HG02759 (cell line): ENCODE measurements at regions not wholly inside any gene's neighbourhood (a gene's known extent, or its start where the extent isn't known, plus 50 kb on each side); places are given as distances from the start of the nearest gene placed in this dataset.
"Not testable (repeated sequence)": the region's sequence is repeated elsewhere in the genome, so short reads cannot be mapped to it uniquely, and the experiment has no call there.

Experiments used
- ATAC-seq: cut with Tn5 transposase; IDR thresholded peaks from one replicate; pipeline ENCODE4 v1.9.1; 2021; ENCODE audit warnings: mild to moderate bottlenecking, moderate library complexity; ENCODE audit not compliant: unreplicated experiment

DNA sequence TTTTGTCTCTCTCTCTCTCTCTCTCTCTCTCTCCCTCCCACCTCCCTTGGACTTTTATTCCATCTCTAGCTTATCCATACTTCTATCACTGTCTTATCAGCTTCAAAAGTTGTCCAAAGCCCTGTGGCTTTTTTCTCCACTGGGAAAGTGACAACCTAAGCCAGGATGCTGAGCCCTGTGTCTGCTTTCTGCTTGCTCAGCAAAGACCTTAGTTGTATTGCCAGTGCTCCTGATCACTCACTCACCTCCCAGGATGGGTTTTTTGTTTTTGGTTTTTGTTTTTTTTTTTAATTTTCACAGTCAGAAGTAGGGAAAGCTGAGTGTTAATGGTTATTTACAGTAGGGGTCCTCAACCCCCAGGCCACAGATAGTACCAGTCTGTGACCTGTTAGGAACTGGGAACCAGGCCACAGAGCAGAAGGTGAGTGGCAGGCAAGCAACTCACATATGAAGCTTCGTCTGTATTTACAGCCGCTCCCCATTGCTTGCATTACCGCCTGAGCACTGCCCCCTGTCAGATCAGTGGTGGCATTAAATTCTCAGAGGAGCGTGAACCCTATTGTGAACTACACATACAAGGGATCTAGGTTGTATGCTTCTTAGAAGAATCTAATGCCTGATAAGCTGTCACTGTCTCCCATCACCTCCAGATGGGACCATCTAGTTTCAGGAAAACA is 125.0 kb upstream of the ID4 start:
- no peak for ATAC-seq

DNA sequence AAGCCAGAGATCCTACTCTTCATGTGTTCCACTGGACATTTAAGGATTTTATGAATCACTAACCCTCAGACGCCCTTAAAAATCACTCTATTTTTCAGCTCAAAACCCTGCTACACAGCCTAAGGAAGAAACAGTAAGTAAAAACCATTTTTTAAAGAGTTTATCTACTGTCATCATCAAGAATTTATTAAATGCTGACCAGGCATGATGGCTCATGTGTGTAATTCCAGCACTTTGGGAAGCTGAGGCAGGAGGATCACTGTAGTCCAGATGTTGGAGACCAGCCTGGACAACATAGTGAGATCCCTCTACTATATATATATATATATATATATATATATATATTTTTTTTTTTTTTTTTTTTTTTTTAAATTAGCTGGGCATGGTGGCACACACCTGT is 124.2 kb upstream of the ID4 start:
- no peak for ATAC-seq

DNA sequence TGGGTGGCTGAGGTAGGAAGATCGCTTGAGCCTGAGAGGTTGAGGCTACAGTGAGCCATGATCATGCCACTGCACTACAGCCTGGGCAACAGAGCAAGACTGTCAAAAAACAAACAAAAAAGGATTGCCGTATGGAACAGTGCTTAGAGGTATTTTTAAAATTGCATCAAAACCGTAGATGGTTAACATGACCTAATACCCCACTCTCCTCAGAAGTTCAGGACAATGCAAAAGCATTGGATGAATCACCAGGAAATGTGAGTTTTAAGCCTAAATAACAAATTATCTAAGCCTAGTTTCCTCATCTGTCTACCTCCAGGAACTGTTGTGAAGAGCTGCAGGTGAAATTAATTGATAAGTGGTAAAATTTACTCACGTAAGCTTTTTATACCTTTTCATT is 123.8 kb upstream of the ID4 start:
- ATAC-seq = no peak

DNA sequence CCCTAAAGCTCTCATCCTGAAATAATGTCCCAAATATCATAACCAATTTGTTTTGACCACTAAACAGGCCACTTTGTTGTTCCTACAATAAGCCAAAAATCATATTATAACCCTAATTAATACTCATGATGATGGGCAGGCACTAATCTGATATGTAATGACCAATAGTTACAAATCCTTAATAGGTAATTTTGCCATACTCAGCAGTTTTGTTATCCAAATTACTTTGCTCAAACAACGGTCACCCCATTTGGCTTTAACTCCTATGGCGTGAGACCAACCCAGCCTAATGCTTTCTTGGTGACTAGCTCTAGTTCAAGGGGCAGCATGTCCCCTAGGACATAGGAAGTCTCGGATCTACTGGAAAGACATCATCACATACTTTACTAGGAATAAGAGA is 123.2 kb upstream of the ID4 start:
- no peak for ATAC-seq

DNA sequence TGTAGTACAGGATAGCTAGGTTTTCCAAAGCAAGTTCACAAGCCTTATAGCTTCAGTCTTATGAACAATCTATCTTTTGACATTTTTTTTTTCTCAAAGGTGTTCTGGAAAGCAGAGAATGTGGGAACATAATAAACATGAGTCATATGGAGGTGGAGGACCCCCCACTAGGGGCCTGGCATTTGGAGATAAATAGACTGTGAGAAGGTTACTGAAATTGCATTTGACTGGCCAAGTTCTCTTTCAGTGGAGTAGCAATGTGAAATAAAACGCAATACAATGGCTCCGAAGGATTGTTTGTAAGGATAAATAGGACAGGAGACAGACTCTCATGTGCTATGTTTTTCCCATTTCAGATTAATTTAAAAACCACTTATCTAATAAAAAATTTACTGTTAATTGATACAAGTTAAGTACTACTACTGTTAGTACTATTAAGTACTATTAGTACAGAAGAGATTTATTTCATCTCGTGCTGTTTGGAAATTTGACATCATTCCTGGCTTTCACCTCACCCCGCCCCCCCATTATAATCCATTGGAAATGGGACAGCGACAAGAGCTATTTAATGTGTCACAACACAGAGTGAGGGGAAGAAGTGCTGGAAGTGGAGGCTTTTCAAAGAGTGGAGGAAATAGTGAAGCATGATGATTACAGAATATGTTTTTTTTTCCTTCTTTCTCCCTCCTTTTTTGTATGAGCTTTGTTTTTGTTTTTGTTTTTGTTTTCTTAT is 122.6 kb upstream of the ID4 start:
- no peak for ATAC-seq

DNA sequence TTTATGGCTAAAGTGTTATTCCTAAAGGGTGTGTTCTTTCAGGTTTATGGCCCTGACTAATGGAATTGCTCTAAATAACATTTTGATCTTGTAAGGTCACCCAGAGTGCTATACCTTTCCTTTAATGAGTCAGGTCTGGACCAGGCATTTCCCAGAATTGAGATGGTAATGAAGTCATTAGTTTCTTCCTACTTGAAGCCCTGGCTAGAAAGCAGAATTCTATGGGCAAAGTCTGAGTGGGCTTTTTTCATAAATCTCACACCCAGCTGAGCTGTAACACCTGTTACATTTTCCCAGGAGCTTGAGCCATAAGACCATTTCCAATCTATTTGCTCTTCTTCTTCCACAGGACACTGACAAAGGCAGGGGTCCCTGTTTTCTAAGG is 122.0 kb upstream of the ID4 start:
- no peak for ATAC-seq

DNA sequence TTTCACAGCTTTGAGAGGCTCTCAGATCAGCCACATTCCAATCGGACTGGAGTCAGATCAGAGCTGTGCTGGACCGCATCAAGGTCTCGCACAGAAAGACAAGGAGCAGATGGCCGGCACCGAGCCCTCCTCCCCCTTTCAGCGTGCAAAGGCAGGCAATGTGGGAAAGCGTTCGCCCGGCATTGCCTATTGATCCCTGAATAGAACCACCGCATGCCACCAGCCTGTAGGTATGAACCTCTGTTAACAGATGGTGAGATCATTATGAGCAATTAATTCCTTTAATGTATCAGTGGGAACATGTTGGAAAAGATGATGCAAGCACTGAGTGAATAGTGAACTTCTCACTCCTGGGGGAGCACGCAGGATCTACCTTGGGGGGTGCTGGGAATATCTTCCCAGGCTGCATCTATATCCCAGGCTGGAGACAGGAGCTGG is 117.5 kb upstream of the ID4 start:
- ATAC-seq = no peak

DNA sequence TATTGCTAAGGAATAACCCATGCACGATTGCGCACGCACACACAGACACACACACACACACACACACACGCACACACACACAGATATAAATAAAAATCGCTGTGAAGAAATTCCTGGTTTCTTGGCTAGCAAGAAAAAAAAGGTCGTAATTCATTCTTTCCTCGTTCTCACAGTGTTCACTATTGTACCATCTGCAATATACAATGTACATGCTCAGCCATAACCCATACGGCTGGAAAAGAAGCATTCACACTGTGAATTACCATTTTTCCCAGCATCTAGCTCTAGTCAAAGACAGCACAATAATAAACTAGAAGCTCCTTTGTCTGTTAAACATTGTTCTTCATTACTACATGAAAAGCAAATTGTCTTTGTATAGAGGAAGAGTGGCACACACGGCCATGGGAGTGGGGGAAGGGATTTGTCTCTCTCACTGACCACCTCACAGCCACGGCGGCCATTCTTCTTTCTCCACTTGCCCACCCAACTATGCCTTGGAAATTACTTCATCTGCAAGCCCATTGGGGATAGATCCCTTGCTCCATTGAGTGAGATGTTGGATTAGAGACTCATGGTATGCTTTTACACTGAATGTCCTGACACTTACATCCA is 115.3 kb upstream of the ID4 start:
- no peak for ATAC-seq

DNA sequence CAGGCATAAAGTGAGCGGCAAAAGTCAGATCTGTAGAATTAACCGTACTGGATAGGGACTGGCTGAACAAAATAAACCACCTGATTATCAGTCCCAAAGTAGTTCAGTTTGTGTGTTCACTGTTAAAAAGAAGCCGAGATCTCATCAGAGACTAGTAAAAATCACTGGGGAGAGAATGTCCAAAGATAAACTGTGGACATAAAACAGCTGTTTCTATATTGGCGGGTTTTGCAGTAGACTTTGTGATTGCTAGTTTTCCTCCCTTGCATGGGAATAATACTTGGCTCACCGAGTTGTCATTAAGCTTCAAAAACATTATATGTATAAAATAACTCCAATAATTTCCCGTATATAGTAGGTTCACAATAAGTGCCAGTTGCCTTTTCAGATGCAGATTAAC is 114.2 kb upstream of the ID4 start:
- no peak for ATAC-seq

DNA sequence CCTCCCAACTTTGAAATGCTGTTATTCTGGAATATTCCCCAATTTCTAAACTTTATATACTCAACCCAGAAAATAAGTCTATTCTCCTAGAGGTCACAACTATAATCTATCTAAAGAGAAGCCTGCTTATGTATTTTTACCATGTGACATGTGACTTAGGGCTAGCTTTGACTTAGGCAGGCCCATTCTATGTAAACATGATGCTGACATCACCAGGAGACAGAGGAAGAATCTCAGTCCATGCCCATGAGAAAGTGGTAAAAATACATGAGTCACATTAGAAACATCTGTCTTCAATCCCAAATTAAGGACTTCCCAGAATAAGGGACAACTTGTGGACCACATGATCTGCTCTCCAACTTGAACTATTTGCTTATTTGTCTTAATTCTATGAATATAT is 113.6 kb upstream of the ID4 start:
- ATAC-seq = no peak

DNA sequence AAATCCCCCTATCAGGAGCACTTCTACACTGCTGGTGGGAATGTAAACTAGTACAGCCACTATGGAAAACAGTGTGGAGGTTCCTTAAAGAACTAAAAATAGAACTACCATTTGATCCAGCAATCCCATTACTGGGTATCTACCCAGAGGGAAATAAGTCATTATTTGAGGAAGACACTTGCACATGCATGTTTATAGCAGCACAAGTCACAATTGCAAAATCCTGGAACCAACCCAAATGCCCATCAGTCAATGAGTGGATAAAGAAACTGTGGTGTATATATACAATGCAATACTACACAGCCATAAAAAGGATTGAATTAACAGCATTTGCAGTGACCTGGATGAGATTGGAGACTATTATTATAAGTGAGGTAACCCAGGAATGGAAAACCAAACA is 111.7 kb upstream of the ID4 start:
- ATAC-seq = not testable (repeated sequence)

DNA sequence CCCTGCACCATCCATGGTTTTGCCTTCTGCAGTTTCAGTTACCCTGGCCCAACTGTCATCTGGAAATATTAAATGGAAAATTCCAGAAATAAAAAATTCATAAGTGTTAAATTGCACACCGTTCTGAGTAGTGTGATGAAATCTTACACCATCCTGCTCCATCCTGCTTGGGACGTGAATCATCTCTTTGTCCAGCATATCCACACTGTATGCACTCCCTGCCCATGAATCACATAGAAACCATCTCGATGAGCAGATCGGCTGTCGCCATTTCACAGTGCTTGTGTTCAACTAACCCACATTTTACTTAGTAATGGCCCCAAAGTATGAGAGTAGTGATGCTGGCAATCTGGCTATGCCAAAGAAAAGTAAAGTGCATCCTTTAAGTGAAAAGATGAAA is 105.9 kb upstream of the ID4 start:
- no peak for ATAC-seq

DNA sequence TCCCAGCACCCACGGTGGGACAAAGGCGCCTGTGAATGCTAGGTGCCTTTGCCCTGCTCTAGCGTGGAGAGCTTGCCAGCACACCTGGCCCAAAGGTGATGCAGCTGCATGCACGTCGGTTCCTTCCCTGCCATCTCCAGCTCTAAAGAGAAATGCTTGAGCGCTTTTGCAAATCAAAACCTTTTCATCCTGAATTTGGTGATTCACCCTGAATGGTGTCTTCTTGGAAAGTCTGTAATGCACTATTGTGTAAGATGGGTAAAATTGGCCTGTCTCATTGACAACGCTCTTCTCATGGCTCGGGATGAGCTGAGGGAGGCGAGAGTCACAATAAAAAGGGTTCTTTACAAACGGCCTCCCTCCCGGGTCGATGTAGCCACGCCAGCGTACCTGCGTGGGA is 103.1 kb upstream of the ID4 start:
- no peak for ATAC-seq

DNA sequence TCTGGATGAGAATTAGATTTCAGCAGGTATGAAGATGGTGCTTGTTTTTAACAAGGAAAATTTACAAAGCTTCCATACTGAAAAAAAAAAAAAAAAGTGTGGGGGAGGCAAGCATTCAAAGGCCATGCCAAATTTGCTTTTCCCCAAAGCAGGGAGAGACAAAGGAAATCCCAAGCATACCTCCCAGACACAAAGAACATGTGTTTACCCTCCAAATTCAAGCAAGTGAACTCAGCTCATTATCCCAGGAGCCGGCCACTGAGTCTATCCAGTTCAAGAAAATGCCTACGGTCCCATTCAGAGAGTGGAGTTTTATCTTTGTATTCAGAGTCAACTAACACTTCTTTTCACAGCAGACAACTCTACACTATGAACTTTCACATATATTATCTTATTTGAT is 102.7 kb upstream of the ID4 start:
- no peak for ATAC-seq

DNA sequence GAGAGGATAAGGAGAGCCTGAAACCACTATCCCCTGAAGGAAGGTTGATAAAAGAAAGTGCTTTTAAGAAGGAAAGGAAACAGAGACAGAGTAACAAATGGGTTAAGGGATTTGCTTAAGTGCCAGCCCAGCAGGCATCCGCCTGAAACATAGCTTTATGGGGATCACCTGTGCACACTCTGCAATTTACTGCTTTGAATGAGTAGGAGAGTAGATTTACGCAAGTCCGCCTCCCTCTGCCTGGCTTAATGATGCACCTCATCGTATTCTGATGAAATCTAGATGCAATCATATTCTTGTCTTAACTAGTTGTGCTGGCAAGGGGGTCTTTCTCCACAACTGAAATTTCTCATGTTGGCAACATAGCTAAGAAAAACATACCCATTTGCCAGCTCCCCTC is 101.1 kb upstream of the ID4 start:
- no peak for ATAC-seq

DNA sequence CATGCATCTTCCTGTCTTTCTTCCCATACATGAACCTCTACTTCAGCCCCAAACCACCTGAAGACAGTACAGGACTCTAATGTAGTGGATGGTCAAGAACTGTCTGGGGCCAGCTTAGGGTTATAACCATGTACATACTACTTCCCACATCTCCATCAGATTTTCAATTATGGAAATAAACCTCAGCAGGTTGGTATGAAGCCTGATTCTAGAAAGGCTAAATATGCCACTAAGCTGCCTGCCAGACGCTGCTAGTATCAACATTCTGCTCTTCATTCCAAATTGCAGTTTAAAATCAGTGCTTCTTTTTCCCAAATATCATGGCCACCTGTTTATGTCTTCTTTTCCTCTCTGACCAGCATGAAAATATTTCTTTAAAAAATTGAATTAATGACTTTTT is 99.2 kb upstream of the ID4 start:
- ATAC-seq = no peak

DNA sequence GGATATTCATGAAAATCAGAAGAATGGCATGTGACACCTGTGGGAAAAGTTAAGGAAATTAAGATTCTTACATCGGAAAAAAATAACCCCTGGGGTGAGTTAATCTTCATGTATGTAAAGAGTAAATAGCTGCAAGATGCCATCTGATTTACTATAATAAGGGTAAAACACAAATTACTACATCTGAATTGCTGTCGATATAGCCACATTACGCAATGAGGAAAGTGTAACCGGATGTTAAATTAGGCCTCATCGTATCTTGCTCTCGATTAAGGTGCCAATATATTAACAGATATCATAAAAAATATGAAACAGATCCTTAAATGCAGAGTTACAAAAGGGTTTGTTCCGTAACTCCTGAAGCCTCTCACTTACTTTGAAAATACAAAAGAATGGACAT is 87.4 kb upstream of the ID4 start:
- ATAC-seq = no peak

DNA sequence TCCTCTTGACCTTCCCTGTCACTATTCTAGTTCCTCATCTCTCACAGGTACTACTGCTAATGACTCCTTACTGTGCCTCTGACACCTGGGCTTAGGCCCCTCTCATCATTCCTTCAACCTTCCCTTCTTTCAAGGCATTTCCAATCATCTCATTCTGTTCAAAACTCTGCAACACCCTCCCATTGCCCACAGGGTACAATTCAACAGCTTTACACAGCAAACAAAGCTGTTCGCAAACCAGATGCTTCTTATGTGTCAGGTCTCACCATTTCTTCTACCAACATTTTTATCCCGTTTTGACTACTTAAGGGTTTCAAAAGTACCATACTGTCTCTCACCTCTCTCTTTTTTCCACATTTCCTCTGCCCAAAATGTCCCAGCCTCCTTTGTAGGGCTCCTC is 84.4 kb upstream of the ID4 start:
- ATAC-seq = no peak

DNA sequence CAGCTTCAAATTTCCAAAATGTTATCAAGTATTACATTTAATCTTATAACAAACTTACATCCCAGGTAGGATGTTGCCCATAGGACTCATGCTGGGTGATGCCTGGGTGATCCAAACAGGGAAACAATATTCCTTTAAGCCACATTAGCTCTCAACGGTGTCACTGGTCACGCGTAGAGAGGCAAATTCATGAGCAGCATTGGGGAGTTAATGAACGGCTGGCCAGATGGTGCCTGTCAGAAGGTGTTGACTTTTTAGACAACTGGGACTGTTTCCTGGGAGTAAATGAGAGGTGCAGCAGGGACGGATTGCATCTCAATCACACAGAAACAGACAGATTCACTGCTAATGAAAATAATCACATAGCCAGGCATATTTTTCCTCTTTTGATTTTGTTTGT is 83.3 kb upstream of the ID4 start:
- no peak for ATAC-seq

DNA sequence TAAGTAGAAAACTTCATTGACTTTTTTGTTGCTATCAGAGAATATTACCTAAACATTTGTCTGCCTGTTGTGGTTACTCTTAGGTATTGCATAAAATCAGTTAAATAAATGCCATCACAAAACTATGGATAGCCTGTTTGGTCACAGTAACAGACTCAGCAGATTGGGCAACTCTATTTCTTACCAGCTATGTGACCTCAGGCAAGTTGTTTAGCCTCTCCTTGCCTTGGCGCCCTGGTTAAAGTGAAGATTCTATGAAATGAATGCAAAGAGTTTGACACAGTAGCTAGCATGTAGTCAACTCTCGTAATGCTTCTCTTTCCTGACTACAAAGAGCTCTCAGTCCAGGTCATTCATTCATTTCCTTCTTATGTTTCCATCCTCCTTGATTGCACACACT is 82.5 kb upstream of the ID4 start:
- ATAC-seq = no peak

DNA sequence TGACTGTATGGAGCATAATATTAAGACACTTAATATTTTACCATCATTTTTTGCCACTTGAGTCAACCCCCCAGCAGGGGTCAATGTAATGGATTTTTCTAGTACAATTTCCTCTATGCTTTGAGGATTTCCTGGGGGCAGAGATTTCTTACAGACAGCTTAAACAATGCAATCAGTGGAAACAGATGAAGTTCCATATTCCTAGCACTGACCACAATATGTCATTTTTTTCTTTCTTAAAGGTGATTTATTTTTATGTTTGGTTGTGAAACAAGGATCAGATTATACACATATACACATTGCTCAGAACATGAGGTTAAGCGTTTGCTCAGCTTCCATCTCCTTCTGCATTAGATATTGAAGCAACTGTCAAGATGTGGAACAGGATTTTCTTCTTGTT is 82.0 kb upstream of the ID4 start:
- ATAC-seq = no peak

DNA sequence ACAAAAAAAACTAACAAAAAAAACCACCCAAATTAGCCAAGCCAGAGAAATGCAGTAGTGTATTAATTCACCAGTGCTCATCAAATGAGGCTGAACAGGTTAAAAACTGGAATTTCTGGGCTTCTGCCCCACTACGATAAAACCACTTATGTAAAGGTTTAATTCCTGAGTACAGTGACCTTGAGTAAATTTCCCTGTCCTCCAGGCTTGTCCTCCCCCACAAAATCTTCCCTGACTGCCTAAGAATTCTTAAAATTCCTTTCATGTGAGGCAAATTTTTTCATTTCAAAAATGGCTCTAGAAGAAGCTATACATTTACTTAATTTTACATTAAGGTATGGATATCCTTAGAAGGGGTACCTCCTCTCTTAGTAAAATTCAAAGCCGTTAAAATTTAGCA is 80.1 kb upstream of the ID4 start:
- ATAC-seq = no peak
